ENCODE measurements at regions not wholly inside any gene's neighbourhood (a gene's known extent, or its start where the extent isn't known, plus 50 kb on each side); places are given as distances from the start of the nearest gene placed in this dataset.

DNA sequence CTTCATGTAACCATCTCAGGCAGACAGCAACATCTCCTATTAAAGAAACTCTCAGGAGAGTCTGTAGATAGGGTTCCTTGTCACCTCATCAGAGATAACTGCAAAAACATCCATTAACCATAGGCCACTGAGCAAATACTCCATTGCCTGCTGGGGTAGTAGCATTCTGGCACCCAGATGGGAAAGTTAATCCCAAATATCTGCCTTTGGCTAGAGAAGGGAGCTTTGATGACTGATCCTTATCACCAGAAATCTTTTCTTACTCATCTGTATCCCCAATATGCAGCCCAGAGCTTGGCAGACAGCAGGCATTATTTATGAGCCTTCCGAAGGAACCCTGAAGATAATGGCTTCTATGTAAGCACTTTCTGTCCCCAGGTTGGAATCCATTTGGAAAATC is 173.1 kb downstream of the MFSD1 start:
- DNase-seq: no peak

DNA sequence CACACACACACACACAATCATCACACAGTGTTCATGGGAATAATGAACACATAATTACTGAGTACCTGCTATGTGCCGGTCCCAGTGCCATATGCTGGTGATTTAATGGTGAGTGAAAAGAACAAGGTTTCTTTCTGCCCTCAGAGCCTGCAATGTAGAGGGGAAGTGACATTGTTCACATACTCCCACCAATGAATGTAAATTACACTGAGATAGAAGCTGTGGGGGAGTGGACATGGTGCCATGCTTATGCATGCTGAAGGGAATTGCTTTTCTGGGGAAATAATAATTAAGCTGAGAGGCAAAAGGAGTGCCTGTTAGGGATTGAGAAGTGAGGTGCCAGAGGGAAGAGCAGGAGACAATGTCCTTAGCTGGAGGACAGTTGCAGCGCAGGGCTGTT is 175.1 kb downstream of the MFSD1 start:
- no peak for DNase-seq

DNA sequence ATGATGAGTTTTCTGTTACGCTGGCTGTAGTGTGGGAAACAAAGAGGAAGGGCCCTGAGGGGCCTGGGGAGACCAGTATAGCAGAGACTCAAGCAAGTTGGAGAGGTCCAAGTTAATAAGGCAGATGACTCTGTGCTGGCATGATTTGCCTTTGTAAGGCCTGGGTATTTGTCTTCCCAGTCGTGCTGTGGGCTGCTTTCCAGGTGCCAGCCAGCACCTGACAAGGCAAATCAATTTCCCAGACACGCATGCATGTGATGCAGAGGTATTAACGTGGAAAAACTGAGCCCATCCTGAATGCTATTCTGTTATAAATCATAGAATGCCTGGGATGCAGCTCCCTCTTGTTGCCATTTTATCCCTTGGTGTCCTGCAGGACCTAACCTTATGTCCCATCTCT is 175.6 kb downstream of the MFSD1 start:
- no peak for DNase-seq

DNA sequence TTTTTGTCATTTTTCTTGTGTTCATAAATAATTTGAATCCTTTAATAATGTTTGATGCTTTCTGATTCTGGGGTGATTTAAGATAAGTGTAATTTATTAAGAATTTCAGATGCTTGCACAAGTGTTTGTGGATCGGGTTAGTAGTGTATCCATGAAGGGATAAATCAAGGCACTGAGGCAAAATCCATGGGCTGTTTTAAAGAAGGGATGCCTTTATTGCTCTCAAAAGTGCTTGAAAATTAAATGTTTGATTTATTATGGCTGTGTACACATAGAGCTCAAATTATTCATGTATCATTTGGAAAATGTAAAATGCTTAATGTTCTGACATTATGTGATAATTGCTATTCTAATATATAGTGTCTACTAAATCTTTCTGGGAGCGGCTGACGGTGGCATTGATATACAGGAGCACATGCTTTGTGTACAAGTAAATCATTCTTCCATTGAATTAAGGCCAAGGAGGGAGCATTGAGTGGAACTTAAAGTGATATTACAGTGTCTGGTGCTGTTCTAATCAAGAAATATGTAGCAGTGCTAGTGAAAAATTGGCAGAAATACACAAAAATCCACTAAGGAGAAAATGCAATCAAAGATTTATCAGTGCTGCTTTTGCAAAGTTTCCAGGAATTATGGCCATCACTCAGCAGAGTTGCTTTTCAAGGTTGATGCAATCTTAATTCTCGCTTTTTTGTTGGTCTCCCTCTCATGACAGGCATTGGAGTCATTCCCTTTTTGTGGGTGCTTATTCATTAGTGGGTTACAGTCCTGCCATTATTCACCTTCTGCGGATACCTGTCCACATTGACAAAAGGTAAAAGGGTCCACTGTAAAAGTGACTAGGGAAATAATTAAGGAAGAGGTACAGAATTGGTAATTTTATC is 181.6 kb downstream of the MFSD1 start:
- DNase-seq: no peak

DNA sequence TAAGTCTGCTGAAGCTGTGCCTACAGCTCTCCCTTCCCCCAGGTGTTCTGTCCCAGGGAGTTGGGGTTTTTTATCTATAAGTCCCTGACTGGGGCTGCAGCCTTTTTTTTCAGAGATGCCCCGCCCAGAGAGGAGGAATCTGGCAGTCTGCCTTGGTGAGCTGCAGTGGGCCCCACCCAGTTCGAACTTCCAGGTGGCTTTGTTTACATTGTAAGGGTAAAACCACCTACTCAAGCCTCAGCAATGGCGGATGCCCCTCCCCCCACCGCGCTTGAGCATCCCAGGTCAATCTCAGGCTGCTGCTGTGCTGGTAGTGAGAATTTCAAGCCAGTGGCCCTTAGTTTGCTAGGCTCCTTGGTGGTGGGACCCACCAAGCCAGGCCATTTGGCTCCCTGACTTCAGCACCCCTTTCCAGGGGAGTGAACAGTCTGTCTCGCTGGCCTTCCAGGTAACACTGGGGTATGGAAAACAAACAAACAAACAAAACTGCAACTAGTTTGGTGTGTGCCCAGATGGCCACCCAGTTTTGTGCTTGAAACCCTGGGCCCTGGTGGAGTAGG is 189.4 kb downstream of the MFSD1 start:
- peak; percentile 70 for DNase-seq

DNA sequence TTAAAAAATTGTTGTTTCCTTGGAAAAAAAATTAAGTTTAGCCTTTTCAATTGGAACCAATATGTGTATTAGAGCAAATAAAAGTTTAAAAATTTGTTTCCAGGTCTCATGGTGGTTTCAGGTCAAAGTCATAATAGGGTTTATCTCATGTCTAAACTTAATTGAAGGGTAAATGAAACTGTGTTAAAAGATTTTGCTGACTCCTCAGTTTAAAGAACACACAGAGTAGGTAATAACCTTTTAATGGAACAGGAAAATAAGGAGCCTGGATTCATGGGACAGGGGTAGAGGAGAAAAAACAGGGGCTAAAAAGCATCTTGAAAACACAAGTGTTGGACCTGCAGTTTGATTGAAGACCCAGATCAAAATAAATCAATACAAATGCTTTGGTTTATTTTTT is 190.6 kb downstream of the MFSD1 start:
- DNase-seq: no peak

DNA sequence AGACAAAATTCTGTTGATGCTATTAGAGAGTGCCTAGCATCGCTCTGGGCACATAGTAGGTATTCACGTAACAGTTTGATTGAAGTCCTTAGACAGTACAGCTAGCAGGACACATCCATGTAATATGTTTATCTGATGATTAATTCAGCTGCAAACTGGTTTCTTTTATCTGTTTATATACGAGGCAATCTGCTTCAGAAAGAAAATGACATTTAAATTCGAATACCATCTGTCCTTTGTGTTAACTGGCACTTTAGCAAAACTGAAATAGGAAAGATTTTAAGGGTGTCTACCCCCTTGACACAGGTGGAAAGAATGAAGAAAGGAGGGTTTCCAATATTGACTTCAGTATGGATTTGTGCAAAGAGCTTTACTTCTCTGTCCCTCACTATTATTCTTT is 192.5 kb downstream of the MFSD1 start:
- DNase-seq: no peak

DNA sequence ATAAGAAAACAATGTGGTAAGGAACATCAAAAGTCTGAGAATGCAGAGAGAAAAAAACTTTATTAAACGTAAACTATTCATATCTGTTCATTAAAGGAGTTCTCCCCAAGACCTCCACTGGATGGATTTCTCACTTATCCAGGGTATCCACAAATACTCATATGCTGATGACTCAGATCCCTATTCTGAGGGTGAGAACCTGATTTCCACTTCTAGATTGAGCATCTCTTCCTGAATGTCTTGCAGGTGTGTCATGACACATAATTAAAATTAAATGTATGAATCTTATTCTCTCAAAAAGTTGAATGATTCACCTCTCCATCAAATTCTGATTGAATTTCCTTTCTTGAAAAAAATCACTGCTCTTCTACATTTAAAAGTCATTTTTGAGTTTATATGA is 199.9 kb downstream of the MFSD1 start:
- DNase-seq: no peak

DNA sequence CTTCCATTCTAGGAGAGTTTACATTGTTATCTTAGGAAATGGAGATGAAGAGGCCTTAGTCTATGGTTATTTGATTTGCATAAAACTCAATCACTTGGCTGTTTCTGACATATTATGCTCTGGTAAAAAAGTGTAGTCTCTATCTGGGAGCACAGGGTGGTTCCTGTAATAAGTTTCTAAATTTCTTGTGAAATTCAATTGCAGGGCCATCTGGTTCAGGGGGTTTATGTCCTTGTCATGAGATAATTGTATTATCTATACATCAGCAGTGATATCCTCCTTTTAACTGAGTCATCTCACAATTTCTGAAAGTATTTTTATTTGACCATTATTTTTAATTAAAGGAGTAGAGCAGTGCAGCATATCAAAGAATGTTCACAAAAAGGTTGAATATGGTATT is 203.3 kb downstream of the MFSD1 start:
- DNase-seq: no peak

DNA sequence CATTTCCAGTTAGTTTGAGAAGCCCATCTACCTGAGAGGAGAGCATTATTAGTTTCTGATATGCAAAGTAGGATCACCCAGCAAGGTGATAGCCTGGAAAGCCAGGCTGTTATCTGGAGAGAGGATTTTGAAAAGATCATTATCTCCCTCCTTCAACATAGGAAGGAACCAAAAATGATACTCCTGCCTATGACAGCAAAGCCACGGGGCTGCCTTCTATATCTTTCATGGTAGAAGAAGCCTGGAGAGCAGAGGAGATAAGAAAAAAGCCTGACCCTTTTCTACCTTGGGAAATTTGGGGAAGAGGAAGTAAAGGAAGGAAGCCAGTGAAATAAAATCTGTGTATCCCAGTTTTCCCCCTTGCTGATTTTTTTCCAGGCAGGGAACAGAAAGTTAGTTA is 205.5 kb downstream of the MFSD1 start:
- no peak for DNase-seq

DNA sequence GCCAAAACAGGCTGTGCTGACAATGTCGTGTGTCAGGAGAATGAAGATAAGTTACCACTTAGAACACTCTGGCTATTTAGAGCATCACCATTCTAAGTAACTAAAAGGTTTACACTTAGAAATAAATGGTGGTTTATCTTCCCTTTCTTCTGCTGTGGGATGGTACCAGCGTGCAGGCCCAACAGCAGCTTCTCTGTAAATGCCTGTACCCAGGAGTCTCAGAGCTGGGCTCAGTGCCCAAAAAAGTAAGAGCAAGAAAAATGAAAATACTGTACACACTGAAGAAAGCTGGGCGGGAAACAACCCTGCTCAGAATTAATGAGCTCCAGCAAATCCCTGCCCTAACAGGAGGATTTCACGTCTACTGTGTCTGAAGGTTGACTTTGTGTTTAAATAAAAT is 206.5 kb downstream of the MFSD1 start:
- no peak for DNase-seq

DNA sequence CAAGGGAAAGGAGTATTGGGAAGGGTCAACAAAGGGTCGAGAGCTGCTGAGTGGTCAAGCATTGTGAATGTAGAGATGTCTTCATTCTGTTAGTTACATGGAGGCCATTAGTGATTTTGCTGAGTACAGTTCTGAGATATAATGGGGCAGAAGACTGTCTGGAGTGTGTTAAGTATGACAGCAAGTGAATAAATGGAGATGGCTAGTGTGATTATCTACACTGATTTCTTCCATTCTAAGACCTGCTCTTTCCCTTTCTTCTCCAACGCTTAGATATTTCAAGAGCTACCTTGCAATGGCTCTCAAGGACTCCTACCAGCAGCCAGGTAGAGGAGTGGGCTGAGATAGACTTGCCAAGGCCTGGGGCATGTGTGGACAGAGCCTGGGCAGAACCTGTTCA is 216.5 kb downstream of the MFSD1 start:
- no peak for DNase-seq

DNA sequence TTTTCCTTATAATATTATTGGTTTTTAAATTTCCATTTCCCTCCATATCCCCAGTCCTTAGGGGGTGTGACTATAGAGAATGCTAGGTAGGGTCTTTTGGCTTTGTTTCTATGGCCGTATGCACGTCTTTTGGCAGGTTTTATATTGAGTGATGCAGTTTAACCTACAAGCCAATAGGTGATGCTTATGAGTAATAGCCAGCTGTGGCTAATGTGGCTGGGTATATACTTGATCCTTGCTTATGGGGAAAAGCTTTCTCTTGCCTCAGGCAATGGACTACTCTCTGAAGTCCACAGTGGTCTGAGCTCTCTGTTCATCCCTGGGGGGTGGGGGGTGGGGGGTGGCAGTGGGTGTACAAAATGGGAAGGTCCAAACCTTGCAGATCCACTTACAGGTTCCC is 223.9 kb downstream of the MFSD1 start:
- DNase-seq: no peak

DNA sequence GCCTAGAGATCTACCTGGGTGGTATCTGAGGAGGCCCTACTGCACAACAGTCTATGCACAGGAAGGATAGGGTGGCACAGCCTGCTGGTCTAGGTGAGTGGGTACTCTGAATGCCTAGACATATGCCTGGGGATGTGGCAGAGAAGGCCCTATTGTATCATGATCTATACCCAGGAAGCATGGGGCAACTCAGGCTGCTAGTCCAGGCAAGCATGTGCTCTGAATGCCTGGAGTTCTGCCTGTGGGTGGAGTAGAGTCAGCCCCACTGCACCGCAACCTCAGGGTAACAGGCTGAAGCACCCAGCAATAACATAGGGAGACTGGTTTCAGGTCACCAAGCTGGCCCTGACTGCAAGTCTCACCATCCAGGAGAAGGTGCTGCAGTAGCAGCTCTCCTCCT is 224.7 kb downstream of the MFSD1 start:
- DNase-seq: no peak

DNA sequence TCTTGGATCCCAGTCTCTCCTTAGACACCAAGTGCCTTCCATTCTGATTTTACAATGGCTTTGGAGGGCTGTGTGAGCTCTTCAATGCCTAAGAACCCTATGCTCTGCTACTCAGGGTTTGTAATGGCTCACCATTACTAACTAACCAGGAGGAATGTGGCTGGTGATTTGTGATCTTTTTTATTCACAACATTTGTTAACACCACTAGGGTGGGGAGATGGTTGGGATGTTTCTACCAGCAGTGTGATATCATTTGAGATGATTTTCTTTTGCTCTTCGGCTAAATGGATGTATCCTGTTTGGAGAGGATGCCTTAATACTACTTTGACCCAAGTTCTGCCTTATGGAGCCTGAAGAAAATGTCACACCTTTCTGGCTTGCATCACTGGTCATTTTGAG is 226.9 kb downstream of the MFSD1 start:
- DNase-seq: no peak

DNA sequence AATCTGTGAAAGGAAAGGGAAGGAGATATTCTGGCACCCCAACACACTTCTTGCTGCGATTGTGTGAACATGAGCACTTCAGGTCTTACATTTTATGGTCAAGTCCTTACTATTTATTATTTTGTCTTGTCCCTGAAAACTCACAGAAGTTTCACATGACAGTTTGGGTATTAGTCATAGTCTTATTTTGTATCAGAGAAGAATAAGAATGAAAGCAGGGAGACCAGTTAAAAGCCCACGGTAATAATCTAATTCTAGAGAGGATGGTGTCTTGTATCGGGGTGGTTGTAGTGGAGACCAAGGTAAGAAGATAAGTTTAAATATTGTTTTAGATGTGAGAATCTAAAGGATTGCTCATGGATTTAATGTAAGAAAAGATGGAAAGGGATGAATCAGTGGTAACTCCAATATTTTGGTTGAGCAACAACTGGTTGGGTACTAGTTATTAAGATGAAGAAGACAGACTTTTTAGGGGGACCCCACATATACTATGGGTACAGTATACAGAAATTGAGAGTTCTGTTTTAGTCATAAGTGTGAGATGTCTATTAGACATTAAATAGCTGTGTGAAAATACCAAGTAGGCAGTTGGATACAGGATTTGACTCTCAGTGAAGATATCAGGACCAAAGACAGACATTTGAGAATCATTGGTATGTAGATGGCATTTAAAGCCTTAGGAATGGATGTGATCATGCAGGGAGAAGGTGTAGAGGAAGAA is 227.6 kb downstream of the MFSD1 start:
- DNase-seq: no peak

DNA sequence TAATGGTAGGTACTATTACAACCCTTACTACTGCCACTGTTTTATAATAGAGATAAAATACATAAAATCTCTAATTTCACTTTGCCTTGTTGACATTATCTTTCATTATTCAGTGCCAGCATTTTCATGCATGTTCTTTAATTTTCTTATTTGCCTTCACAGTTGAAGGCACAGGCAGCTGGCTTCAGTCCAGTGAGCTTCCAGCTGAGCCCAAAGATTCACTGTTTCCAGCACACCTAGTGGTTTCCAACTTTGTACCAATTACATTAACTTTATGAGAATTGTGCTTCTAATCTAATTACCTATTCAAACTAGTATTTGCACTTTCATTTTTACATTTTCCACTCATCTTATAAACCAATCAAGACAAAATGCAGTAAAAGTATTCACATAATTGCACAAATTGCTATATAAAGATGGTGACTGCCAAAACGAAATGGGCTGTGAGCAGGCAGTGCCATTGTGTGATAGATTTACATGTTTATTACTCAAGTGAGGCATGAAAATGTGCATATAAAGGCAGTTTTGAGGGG is 228.3 kb downstream of the MFSD1 start:
- DNase-seq: no peak

DNA sequence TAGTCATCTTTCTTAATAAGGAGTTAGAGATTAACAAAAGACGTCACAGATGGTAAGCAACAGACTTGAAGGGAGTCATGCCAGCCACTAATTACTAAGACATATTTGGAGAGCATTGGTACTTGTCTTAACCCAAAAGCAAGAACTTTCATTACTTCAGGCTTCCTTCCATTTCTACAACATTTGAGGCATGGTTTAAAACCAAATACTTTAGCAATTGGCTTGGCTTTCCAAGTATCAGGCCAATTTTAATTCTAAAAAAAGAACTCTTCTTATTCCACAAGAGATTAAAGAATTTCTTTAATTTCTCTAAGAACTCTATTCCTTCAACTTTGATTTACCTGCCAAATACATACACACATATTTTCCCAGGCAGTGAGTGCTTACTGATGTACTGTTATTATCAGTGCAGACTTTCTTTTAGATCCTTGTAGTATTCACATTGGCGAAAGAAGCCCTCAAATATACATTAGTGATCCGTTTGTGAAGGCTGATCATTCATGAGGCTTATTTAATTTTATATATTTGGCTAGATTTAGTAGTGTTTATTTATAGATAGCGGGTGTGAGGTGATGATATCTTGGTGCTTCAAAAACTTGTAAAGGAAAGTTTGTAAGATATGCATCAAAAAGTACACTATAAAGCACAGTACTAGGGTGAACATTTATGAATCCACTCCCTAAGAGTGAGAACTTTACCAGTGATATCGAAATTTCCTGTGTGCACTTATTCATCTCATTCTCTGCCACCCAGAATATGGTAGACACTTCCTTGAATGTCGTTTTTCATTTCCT is 229.2 kb downstream of the MFSD1 start:
- DNase-seq: no peak

DNA sequence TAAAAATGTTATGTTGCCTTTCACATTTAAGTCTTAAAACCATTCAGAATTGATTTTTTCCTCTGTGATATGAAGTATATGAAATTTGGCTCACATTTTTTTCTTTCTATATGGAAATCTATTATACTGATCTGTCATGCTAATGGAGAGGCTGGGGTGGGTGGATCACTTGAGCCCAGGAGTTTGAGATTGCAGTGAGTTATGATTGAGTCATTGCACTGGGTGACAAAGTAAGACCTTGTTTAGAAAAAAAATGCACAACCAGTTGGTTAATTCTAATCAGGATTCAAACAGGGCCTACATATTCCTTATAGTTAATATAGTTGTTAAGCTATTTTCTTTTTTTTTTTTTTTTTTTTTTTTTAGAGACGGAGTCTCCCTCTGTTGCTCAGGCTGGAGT is 230.5 kb downstream of the MFSD1 start:
- no peak for DNase-seq

DNA sequence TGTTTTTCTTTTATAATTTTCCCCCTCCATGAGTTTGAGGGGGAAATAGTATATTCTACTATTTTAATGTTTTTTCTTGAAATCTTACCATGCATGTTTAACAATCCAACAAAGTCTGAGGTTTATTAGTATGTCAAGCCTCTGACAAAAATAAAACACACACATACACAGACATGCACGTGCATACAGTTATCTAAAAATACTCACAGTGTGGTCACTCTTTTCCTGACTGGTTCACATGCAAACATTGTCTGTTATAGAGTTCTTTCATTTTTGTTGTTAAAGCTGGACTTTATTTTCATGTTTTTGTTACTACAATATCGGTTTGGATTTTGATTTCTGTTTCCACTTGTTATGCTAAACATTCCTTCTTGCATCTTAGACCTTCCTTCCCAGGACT is 236.6 kb downstream of the MFSD1 start:
- DNase-seq: no peak

DNA sequence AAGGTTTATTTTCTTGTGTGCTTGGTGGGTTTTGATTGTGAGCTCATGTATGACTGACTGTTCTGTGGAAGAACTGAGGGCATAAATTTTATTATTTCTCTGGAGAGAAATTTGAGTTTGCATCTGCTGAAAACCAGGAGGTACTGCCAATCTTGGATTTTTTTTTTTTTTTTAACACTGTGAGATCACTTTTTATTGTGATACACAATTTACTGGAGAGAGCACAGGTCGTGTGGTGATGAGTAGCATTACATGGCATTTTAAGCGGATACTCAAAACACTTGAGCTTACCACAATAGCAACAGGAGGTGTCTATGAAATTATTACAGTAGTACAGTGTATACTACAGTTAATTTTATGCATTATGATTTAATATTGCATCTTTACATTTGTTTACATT is 237.4 kb downstream of the MFSD1 start:
- DNase-seq: no peak

DNA sequence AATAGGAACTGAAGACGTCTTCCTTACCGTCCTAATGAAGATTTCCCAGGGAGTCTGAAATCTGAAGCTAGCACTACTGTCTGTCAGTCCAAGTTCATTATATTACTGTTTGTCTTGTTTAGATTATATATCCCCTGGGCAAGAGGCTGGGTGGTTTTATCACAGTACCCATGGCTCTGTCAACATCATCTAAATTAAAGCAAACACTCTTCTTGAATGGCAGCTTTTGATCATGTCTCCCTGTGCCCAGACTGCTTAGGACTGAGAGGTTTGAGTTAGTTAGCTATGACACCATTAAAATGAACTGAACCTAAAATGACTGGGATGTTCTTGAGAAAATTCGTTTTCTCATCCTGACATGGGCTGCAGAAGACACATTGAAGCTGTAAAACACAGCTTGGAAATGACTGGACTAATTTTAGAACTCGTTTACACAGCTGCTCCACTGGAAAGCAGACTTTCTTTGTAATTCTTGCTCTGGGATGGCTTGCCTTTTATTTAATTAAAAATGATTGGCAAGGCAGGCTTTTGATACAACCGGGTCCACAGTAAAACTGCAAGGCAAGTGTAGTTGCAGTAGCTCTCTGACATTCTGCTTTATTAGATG is 243.5 kb downstream of the MFSD1 start:
- DNase-seq: peak; percentile 82

DNA sequence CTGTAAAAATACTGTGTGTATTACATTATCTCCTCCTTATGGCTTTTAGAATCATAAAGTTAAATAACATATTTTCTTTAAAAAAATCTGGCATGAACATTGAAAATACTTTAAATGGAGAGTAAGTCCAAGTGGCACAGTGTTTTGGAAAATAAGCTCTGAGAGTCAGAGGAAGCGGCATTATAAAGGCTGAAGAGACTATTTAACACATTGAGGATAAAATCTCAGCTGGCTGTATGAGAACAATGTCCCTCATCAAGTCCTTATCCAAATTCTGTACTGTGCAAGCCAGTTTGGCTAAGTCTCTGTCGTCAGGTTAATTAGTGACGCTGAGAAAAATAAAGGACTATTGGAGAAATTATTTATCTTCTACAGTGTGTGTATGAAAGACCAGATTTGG is 245.5 kb downstream of the MFSD1 start:
- DNase-seq: no peak
